GM13976 (cell line): ENCODE measurements at regions not wholly inside any gene's neighbourhood (a gene's known extent, or its start where the extent isn't known, plus 50 kb on each side); places are given as distances from the start of the nearest gene placed in this dataset.
A peak's percentile ranks its signal among the peaks of the same experiment; 100 is the strongest.

Experiments
- DNase-seq: peaks from one replicate; pipeline ENCODE4 v3.0.0; 2012; ENCODE audit warnings: low spot score
- in situ Hi-C: fragments of 300-500 bp; cut with MboI; formaldehyde crosslinking; loops from one replicate; pipeline ENCODE4 v1.12.0; 2022; ENCODE audit warnings: low sequenced_read_pairs, mixed read lengths, inconsistent platforms; ENCODE audit not compliant: unreplicated experiment
- TF ChIP-seq, protein P1 (sequence below): IDR thresholded peaks from 2 replicates; pipeline ENCODE4 v1.5.1; 2012; ENCODE audit warnings: borderline replicate concordance, mild to moderate bottlenecking; ENCODE audit not compliant: insufficient read depth; ENCODE audit errors: extremely low read depth, missing control alignments, control extremely low read depth

DNA sequence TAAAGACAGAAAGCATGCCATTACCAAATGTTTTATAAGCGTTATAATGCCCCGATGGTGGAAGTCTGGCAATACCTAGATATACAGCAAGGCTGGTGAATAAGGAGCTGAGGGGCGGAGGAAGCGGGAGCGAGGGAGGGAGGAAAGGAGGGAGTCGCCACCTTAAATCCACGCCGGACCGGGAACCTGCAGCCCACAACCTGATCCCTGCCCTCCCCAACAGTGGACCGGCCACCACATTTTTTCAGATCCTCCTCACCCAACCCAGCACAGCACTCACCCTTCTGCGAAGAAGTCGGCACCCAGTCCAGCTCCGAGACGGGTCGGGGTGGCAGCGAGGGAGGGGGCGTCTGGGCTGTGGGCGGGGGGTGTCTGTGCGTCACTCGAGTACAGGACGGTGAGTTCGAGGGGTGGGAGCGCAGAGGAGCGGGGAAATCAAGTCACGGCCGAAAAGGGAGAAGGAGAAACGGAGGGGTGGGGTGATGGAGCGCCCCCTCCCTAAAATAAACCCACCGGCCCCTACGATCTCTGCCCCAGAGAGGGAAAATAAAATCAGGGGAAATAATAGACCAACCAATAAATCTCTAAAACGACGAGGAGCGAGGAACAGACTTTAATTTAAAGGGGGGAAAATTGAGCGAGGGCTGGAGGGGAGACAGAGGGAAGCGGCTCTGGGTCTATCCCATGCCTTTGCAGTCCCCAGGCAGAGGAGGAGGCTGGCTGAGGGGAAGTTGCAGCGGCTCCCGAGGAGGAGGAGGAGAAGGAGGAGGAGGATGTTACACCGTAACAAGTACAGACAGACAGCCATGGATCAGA, 96.5 kb upstream of the SERTAD2 start:
- in situ Hi-C loops, result no loop called here
- TF ChIP-seq, protein P1, sequence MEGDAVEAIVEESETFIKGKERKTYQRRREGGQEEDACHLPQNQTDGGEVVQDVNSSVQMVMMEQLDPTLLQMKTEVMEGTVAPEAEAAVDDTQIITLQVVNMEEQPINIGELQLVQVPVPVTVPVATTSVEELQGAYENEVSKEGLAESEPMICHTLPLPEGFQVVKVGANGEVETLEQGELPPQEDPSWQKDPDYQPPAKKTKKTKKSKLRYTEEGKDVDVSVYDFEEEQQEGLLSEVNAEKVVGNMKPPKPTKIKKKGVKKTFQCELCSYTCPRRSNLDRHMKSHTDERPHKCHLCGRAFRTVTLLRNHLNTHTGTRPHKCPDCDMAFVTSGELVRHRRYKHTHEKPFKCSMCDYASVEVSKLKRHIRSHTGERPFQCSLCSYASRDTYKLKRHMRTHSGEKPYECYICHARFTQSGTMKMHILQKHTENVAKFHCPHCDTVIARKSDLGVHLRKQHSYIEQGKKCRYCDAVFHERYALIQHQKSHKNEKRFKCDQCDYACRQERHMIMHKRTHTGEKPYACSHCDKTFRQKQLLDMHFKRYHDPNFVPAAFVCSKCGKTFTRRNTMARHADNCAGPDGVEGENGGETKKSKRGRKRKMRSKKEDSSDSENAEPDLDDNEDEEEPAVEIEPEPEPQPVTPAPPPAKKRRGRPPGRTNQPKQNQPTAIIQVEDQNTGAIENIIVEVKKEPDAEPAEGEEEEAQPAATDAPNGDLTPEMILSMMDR, result no peak
- no peak for DNase-seq

GRCh38 chr2:64750817-64751285, 97.1 kb upstream of the SERTAD2 start:
- DNase-seq, result peak; percentile 98

GRCh38 chr2:64751286-64752260, 97.9 kb upstream of the SERTAD2 start:
- TF ChIP-seq, protein P1, result no peak
- in situ Hi-C loops, result no loop called here
- DNase-seq, result no peak

More at GRCh38 chr2:64750817-64751285, 97.1 kb upstream of the SERTAD2 start:
- TF ChIP-seq, protein P1, result peak; percentile 19
- in situ Hi-C loops, result no loop called here

DNA sequence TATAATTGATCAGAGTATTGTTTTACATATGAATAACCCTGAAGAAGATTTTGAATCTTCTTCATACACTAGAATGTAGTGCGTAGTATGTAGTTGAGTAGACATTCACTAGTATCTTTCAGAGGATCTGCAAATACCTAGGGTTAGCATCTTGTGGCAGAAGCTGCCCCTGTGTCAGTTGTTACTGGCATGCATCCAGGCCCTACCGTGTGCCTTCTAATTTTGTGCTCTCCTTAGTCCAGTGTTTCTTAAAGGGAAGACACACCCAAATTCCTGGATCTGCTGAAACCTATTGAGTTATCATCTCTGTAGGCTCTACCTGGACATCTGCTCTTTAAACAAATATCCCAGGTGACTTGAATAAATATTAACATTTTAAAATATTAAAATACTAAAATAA, 99.7 kb upstream of the SERTAD2 start:
- in situ Hi-C loops, result no loop called here
- no peak for DNase-seq
- TF ChIP-seq, protein P1, result no peak

GRCh38 chr2:64754570-64754969, 100.9 kb upstream of the SERTAD2 start:
- in situ Hi-C loops, result no loop called here
- TF ChIP-seq, protein P1, result no peak
- no peak for DNase-seq

DNA sequence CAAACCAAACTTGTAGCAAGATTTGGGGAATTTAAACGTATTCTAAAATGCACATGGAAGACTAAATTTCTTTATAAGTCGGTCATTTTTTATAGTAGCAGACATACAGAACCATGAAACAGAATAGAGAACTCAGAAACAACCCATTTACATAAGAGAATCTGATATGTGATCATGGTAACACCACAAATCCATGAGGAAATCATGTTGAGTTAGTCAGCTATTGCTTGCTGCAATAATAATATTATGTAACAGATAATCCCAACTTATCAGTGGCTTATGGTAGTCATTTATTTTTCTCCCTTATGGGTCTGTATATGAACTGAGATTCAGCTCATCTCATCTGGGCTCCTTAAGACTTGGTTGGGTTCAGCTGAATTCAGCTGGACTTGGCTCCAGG, 103.4 kb upstream of the SERTAD2 start:
- TF ChIP-seq, protein P1, result no peak
- in situ Hi-C loops, result no loop called here

More for the DNA sequence above, 103.4 kb upstream of the SERTAD2 start:
- no peak for DNase-seq
